Stomach (tissue), 8 donors: ENCODE measurements at regions not wholly inside any gene's neighbourhood (a gene's known extent, or its start where the extent isn't known, plus 50 kb on each side); places are given as distances from the start of the nearest gene placed in this dataset.
"Not testable (repeated sequence)": the region's sequence is repeated elsewhere in the genome, so short reads cannot be mapped to it uniquely, and the experiment has no call there.

ENCODE experiments used
- DNase-seq, 2 donors: peaks; one replicate each; pipeline versions ENCODE4 v3.0.0 to v3.0.0-alpha.2; 2013 to 2019
- H3K27ac ChIP-seq, 5 donors: fragments of 200-600 bp in 4 of 5; sonication (generic) in 4 of 5; one replicate each; pipeline ENCODE4 v1.5.1; 2013 to 2019; ENCODE audit warnings: mild to moderate bottlenecking in 1 of 5, moderate library complexity in 1 of 5
- H3K27me3 ChIP-seq, 3 donors: fragments of 200-600 bp; sonication (generic); one replicate each; pipeline ENCODE4 v1.5.1; 2017 to 2019; ENCODE audit warnings: mixed run types in 1 of 3
- H3K36me3 ChIP-seq, 4 donors: fragments of 200-600 bp; sonication (generic); 1 replicate in 3 of 4; 2 replicates in 1 of 4; pipeline ENCODE4 v1.5.1; 2016 to 2019
- H3K4me1 ChIP-seq, 4 donors: fragments of 200-600 bp; sonication (generic); one replicate each; pipeline ENCODE4 v1.5.1; 2016 to 2019
- H3K4me3 ChIP-seq, 4 donors: fragments of 200-600 bp; sonication (generic) in 3 of 4; one replicate each; pipeline ENCODE4 v1.5.1; 2016 to 2019; ENCODE audit warnings: mild to moderate bottlenecking in 1 of 4
- H3K9me3 ChIP-seq, 4 donors: fragments of 200-600 bp; sonication (generic); one replicate each; pipeline ENCODE4 v1.5.1; 2016 to 2019
- CTCF ChIP-seq, 7 experiments: fragments of 450-650 bp in 4 of 7; fragments of 200-600 bp in 3 of 7; sonication (generic) in 3 of 7; IDR thresholded peaks; one replicate each; pipeline ENCODE4 v1.5.1; 2016 to 2019; ENCODE audit warnings: antibody characterized with exemption in 7 of 7, control low read depth in 2 of 7, mild to moderate bottlenecking in 1 of 7
- EP300 ChIP-seq: sonication (generic); formaldehyde crosslinking; IDR thresholded peaks from one replicate; pipeline ENCODE4 v1.6.1; 2017; ENCODE audit warnings: antibody characterized with exemption
- POLR2A ChIP-seq, 4 donors: fragments of 450-650 bp; IDR thresholded peaks; one replicate each; pipeline ENCODE4 v1.6.1; 2016; ENCODE audit warnings: antibody characterized with exemption in 4 of 4, control low read depth in 2 of 4, mild to moderate bottlenecking in 1 of 4, moderate library complexity in 1 of 4
- POLR2AphosphoS5 ChIP-seq, 3 donors: sonication (generic); formaldehyde crosslinking; IDR thresholded peaks; one replicate each; pipeline ENCODE4 v1.6.1; 2016; ENCODE audit warnings: antibody characterized with exemption in 3 of 3
- WGBS, 5 donors: extraction: QIAGEN DNeasy Blood & Tissue Kit in 3 of 5; methylation state at CpG; one replicate each; pipeline versions ENCODE4 v1.1.5 to v1.1.7; 2013 to 2018; 5-methylcytosine and 5-hydroxymethylcytosine counted together
- intact Hi-C: fragments of 100-400 bp; cut with DNase I; formaldehyde crosslinking; loops from one replicate; pipeline ENCODE4 v1.15.1; 2023; ENCODE audit warnings: low total_unique reads
- donor health status: healthy with polysubstance abuse.
- donor health status: Bipolar disorder and iron deficiency.
- donor health status: healthy.

DNA sequence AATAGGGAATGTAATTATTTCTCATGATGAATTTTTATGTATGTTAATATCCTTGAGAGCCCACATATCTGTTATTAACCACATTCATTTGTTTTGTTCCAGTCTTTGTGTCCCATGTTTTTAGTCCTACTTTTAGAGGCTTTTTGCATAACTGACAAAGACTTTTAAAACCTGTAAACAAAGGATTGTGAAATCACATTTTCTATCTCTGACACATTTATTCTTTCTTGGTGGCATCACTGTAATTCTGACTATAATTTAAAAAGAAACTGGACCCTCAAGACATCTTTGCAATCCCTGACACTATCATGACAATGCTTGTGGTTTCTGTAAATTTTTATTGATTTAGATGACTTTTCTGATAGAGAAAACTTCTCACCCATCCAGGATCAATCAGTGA is 313.1 kb downstream of the SIPA1L2 start:
- no peak for TF ChIP-seq EP300
- TF ChIP-seq POLR2A (IDR thresholded peaks at IDR 0.05), result no peak
- TF ChIP-seq POLR2AphosphoS5 (IDR thresholded peaks at IDR 0.05), result no peak
- no peak for TF ChIP-seq CTCF (IDR thresholded peaks at IDR 0.05)
- no peak overlapping the region for H3K27ac ChIP-seq
- DNase-seq, result no peak
- H3K4me1 ChIP-seq, result no peaks in the 10 kb centered on the region
- intact Hi-C loops, result no loop called here
- H3K36me3 ChIP-seq, result no peaks in the 10 kb centered on the region
- no peaks in the 10 kb centered on the region for H3K27me3 ChIP-seq
- peaks cover 0 to 22% (median 7%) of the 10 kb centered on the region in 4 donors for H3K9me3 ChIP-seq
- H3K4me3 ChIP-seq, result no peak overlapping the region

- H3K9me3 ChIP-seq, result peaks cover 0 to 22% (median 7%) of the 10 kb centered on the region in 4 donors
- H3K27me3 ChIP-seq, DNase-seq, H3K27ac ChIP-seq, H3K4me3 ChIP-seq, intact Hi-C loops, H3K4me1 ChIP-seq, H3K36me3 ChIP-seq: not testable (repeated sequence)
- WGBS, 5 donors, result 88 to 96% (median 90%) methylated on average over 15 of the region's 15 CpGs
Observed at GRCh38 chr1:232313876-232314275, 316.1 kb downstream of the SIPA1L2 start.

DNA sequence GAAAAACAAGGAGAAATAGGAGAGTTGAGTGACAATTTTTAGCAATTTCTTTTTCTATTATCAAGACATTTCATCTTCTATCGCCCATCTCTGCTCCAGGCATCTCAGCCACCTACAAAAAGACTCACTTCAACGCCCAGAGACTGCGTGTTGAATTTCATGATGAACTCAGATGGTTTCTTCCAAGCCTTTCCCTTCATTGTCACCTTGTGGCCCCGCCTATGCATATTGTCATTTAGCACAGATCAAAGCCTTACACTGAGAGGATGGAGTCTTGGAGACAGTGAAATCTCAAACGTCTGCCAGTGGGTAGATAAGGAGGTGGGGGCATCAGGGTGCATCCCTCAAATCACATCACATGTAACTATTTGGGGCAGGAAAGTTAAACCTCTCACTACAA is 319.4 kb downstream of the SIPA1L2 start:
- peaks cover 0 to 16% (median 7%) of the 10 kb centered on the region in 4 donors for H3K9me3 ChIP-seq
- H3K27me3 ChIP-seq, result no peaks in the 10 kb centered on the region
- peaks cover 0 to 13% (median 11%) of the 10 kb centered on the region in 4 donors for H3K4me1 ChIP-seq
- no peak overlapping the region for H3K4me3 ChIP-seq
- TF ChIP-seq POLR2AphosphoS5 (IDR thresholded peaks at IDR 0.05) (no peak), POLR2A (IDR thresholded peaks at IDR 0.05) (no peak), CTCF (IDR thresholded peaks at IDR 0.05) (no peak), EP300 (no peak)
- no peak for DNase-seq
- intact Hi-C loops, result no loop called here
- 62 to 78% (median 73%) methylated on average over 5 of the region's 5 CpGs for WGBS, 5 donors
- H3K27ac ChIP-seq, result no peak overlapping the region
- no peaks in the 10 kb centered on the region for H3K36me3 ChIP-seq

DNA sequence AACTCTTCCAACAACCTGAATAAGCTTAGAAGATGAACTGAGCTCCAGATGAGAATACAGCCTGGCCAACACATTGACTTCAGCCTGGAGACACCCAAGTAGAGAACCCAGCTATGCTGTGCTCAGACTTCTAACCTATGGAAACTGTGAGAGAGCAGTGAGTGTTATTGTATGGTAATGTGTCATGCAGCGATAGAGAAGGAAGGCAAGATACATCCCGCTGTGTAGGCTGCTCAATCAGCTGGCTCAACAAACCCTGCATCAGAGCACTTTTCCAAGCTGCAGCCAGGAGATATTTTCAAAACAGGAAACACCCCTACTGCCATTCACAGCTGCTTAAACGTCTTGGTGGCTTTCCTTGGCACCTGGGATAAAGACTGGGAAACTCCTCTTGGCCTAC is 321.3 kb downstream of the SIPA1L2 start:
- Histone ChIP-seq H3K4me1 (peaks cover 0 to 13% (median 11%) of the 10 kb centered on the region in 4 donors), H3K9me3 (peaks cover 0 to 11% (median 6%) of the 10 kb centered on the region in 4 donors), H3K27ac (no peak overlapping the region), H3K36me3 (no peaks in the 10 kb centered on the region), H3K27me3 (no peaks in the 10 kb centered on the region), H3K4me3 (no peak overlapping the region)
- WGBS, 5 donors, result 62 to 81% (median 66%) methylated on average over 3 of the region's 3 CpGs
- TF ChIP-seq POLR2A (IDR thresholded peaks at IDR 0.05), result no peak
- TF ChIP-seq EP300, result no peak
- TF ChIP-seq POLR2AphosphoS5 (IDR thresholded peaks at IDR 0.05), result no peak
- TF ChIP-seq CTCF (IDR thresholded peaks at IDR 0.05), result no peak
- intact Hi-C loops, result no loop called here
- no peak for DNase-seq

DNA sequence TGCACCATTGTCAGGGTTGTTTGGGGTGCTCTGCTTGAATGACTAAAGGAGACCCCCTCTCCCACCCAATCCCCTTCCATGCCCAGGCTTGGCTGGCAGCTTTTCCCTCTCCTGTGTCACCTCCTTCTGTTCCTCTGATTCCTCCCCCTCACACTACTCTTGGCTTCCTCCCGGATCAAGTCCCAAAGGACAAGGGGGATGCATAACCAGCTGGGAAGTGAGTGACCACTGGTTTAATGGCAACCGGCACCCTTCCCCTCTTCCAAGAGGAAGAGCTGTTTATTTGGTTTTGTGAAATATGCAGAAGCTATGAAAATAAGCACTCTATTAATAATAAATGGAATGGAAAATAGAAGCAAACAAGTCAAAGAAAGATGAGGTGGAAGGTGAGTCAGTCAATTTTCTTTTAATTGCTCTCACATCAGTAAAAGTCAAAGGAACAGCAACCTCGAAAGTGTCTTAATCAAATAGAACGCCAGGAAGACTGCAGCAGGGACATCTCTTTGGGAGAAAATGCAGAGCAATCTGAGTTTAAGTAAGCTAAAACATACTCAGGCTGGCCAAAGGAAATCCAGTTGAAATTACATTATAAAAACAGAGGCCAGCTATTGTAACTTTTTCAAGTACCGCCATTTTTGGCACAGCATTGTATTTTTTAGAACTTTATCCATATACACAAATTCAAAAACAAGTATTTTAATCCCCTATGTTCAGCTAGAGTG is 322.5 kb downstream of the SIPA1L2 start:
- 60 to 72% (median 68%) methylated on average over 5 of the region's 5 CpGs for WGBS, 5 donors
- peaks cover 0 to 13% (median 11%) of the 10 kb centered on the region in 4 donors for H3K4me1 ChIP-seq
- H3K27me3 ChIP-seq, result no peaks in the 10 kb centered on the region
- intact Hi-C loops, result no loop called here
- no peak overlapping the region for H3K4me3 ChIP-seq
- TF ChIP-seq POLR2AphosphoS5 (IDR thresholded peaks at IDR 0.05), result no peak
- no peak for TF ChIP-seq CTCF (IDR thresholded peaks at IDR 0.05)
- TF ChIP-seq EP300, result no peak
- no peak for TF ChIP-seq POLR2A (IDR thresholded peaks at IDR 0.05)
- H3K9me3 ChIP-seq, result no peaks in the 10 kb centered on the region
- H3K27ac ChIP-seq, result no peak overlapping the region
- H3K36me3 ChIP-seq, result no peaks in the 10 kb centered on the region
- DNase-seq, result no peak
